ENCODE measurements at regions not wholly inside any gene's neighbourhood (a gene's known extent, or its start where the extent isn't known, plus 50 kb on each side); places are given as distances from the start of the nearest gene placed in this dataset.

DNA sequence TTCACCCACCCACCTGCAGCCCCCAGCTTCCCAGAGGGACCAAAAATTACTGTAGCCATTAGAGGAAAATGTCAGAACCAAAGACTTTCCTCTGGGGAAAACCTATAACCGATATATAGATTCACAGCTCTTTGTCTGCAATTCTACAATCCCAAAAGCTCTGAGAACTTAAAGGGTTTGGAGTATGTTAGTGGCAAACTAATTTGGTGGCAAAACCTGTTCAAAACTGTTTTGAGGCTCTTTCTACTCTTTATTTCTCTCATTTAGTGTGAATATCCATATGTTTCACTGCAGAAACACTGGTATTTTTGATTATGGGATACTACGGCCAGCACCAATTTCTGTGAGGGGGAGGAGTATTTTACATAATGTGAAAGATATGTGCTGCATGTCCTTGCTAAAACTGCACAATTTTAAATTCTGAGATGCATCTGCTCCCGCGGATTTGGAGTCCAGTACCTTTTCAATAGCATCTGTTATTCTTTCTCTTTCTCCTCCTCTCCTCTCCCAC is 87.5 kb upstream of the MTNR1B start:
- Histone ChIP-seq H3K4me3 (ENCODE audit: low read depth in 1 of 2, low read length in 2 of 2) (no peak overlapping the region), H3K27me3 (ENCODE audit: insufficient read depth, low read length, poor library complexity) (no peaks in the 10 kb centered on the region), H4K20me1 (ENCODE audit: insufficient read depth, low read length) (no peaks in the 10 kb centered on the region), H3K79me2 (ENCODE audit: insufficient read depth, low read length) (no peaks in the 10 kb centered on the region), H3K4me1 (ENCODE audit: insufficient read depth, low read length) (peaks cover 43% of the 10 kb centered on the region), H2AFZ (ENCODE audit: low read depth, low read length) (no peak overlapping the region), H3K4me2 (ENCODE audit: insufficient read depth, low read length) (no peak overlapping the region), H3K36me3 (ENCODE audit: insufficient read depth, low read length) (no peaks in the 10 kb centered on the region), H3K27ac (ENCODE audit: low read length) (no peak overlapping the region), H3K9ac (ENCODE audit: low read depth, low read length) (no peak overlapping the region), H3K9me3 (ENCODE audit: insufficient read depth, low read length, severe bottlenecking) (peaks cover 8% of the 10 kb centered on the region)
- TF ChIP-seq EZH2 (IDR thresholded peaks at IDR 0.05; ENCODE audit: borderline replicate concordance, low read depth, low read length, severe bottlenecking), result no peak
- TF ChIP-seq, protein P1, sequence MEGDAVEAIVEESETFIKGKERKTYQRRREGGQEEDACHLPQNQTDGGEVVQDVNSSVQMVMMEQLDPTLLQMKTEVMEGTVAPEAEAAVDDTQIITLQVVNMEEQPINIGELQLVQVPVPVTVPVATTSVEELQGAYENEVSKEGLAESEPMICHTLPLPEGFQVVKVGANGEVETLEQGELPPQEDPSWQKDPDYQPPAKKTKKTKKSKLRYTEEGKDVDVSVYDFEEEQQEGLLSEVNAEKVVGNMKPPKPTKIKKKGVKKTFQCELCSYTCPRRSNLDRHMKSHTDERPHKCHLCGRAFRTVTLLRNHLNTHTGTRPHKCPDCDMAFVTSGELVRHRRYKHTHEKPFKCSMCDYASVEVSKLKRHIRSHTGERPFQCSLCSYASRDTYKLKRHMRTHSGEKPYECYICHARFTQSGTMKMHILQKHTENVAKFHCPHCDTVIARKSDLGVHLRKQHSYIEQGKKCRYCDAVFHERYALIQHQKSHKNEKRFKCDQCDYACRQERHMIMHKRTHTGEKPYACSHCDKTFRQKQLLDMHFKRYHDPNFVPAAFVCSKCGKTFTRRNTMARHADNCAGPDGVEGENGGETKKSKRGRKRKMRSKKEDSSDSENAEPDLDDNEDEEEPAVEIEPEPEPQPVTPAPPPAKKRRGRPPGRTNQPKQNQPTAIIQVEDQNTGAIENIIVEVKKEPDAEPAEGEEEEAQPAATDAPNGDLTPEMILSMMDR (IDR thresholded peaks at IDR 0.05; ENCODE audit: borderline replicate concordance, extremely low read depth, low read length, poor library complexity, severe bottlenecking), result no peak
- DNase-seq, result no peak
- no peak for ATAC-seq (ENCODE audit: insufficient read depth, low read depth)

DNA sequence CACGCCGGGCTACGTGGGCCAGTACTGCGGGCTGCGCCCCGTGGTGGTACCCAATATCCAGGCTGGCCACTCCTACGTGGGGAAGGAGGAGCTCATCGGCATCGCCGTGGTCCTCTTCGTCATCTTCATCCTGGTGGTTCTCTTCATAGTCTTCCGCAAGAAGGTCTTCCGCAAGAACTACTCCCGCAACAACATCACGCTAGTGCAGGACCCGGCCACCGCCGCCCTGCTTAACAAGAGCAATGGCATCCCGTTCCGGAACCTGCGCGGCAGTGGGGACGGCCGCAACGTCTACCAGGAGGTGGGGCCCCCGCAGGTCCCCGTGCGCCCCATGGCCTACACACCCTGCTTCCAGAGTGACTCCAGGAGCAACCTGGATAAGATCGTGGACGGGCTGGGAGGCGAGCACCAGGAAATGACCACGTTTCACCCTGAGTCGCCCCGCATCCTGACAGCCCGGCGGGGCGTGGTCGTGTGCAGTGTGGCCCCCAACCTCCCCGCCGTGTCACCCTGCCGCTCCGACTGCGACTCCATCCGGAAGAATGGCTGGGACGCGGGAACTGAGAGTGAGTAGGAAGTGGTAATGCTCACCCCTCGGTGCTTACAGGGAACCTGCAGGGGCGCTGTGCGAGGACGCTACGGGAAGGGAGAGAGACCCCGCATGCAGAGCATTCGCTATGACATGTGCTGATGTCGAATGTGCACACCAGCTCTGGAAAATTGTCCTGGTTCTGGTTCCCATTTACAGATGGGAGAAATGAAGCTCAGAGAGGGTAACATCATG is 86.4 kb upstream of the MTNR1B start:
- no peak for TF ChIP-seq EZH2 (IDR thresholded peaks at IDR 0.05; ENCODE audit: borderline replicate concordance, low read depth, low read length, severe bottlenecking)
- TF ChIP-seq, protein P1 (IDR thresholded peaks at IDR 0.05; ENCODE audit: borderline replicate concordance, extremely low read depth, low read length, poor library complexity, severe bottlenecking), result no peak
- Histone ChIP-seq H3K36me3 (ENCODE audit: insufficient read depth, low read length) (no peaks in the 10 kb centered on the region), H3K9me3 (ENCODE audit: insufficient read depth, low read length, severe bottlenecking) (peaks cover 8% of the 10 kb centered on the region), H3K9ac (ENCODE audit: low read depth, low read length) (no peak overlapping the region), H3K79me2 (ENCODE audit: insufficient read depth, low read length) (no peaks in the 10 kb centered on the region), H3K27me3 (ENCODE audit: insufficient read depth, low read length, poor library complexity) (no peaks in the 10 kb centered on the region), H3K4me3 (ENCODE audit: low read depth in 1 of 2, low read length in 2 of 2) (no peak overlapping the region), H3K4me2 (ENCODE audit: insufficient read depth, low read length) (no peak overlapping the region), H2AFZ (ENCODE audit: low read depth, low read length) (no peak overlapping the region), H3K27ac (ENCODE audit: low read length) (no peak overlapping the region), H3K4me1 (ENCODE audit: insufficient read depth, low read length) (peaks cover 39% of the 10 kb centered on the region), H4K20me1 (ENCODE audit: insufficient read depth, low read length) (no peaks in the 10 kb centered on the region)
- DNase-seq (no peak), ATAC-seq (ENCODE audit: insufficient read depth, low read depth) (no peak)

DNA sequence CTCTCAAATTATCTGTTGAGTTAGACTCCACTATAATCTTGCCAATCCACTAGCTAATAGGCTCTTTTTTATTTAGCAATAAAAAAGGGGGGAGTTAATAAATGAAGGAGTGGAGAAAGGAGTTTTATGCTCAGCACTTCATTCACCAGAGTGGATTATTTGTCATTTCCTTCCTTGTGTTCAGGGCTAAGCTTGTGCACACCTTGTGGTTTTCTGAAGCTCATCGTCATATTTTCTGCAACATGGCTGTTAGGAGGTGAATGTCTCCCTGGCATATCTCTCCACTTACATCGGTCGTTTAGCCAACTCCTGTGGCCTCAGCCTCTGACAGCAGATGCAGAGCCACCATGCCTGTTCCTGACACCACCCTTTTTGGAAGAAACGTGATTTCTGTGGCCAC is 83.9 kb upstream of the MTNR1B start:
- TF ChIP-seq EZH2 (IDR thresholded peaks at IDR 0.05; ENCODE audit: borderline replicate concordance, low read depth, low read length, severe bottlenecking), result no peak
- TF ChIP-seq, protein P1 (IDR thresholded peaks at IDR 0.05; ENCODE audit: borderline replicate concordance, extremely low read depth, low read length, poor library complexity, severe bottlenecking), result no peak
- no peaks in the 10 kb centered on the region for H3K27me3 ChIP-seq (ENCODE audit: insufficient read depth, low read length, poor library complexity)
- peak; percentile 12 for DNase-seq
- H2AFZ ChIP-seq (ENCODE audit: low read depth, low read length), result peak overlapping the region; percentile 37
- H3K27ac ChIP-seq (ENCODE audit: low read length), result peak overlapping the region; percentile 71
- H3K36me3 ChIP-seq (ENCODE audit: insufficient read depth, low read length), result no peaks in the 10 kb centered on the region
- no peaks in the 10 kb centered on the region for H3K79me2 ChIP-seq (ENCODE audit: insufficient read depth, low read length)
- H3K4me3 ChIP-seq (ENCODE audit: low read depth in 1 of 2, low read length in 2 of 2), result no peak overlapping the region
- peaks cover 29% of the 10 kb centered on the region for H3K4me1 ChIP-seq (ENCODE audit: insufficient read depth, low read length)
- H3K9me3 ChIP-seq (ENCODE audit: insufficient read depth, low read length, severe bottlenecking), result peaks cover 8% of the 10 kb centered on the region
- no peak overlapping the region for H3K9ac ChIP-seq (ENCODE audit: low read depth, low read length)
- peak; percentile 59 for ATAC-seq (ENCODE audit: insufficient read depth, low read depth)
- H3K4me2 ChIP-seq (ENCODE audit: insufficient read depth, low read length), result no peak overlapping the region
- H4K20me1 ChIP-seq (ENCODE audit: insufficient read depth, low read length), result no peaks in the 10 kb centered on the region
